ENCODE measurements at regions not wholly inside any gene's neighbourhood (a gene's known extent, or its start where the extent isn't known, plus 50 kb on each side); places are given as distances from the start of the nearest gene placed in this dataset.

DNA sequence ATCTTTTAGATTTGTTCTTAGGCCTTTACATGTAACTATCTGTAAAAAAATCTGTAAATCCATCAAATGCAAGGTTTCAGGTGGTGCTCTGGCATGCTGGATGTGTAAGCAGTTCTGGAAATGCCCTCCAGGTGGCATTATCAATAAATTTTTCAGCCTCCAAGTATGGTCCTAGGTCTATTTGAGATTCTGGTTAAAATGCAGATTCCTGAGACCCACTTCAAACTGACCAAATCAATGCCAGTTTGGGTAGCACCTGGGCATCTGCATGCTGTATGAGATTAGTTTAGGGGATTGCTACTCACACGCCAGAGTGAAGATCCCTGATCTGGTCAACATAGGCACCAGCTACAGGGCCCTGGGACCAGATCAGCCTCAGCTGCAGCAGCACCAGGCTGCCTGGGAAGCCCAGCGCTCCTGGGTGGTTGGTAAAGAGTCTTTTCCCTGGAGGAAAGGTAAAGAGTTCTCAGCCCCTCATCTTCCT lies 507.3 kb upstream of the CITED2 start:
- TF ChIP-seq, protein P1, sequence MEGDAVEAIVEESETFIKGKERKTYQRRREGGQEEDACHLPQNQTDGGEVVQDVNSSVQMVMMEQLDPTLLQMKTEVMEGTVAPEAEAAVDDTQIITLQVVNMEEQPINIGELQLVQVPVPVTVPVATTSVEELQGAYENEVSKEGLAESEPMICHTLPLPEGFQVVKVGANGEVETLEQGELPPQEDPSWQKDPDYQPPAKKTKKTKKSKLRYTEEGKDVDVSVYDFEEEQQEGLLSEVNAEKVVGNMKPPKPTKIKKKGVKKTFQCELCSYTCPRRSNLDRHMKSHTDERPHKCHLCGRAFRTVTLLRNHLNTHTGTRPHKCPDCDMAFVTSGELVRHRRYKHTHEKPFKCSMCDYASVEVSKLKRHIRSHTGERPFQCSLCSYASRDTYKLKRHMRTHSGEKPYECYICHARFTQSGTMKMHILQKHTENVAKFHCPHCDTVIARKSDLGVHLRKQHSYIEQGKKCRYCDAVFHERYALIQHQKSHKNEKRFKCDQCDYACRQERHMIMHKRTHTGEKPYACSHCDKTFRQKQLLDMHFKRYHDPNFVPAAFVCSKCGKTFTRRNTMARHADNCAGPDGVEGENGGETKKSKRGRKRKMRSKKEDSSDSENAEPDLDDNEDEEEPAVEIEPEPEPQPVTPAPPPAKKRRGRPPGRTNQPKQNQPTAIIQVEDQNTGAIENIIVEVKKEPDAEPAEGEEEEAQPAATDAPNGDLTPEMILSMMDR (IDR thresholded peaks at IDR 0.05): peak in 5 of 6 experiments; percentile 21 to 78 (median 71)
- TF ChIP-seq POLR2A (IDR thresholded peaks at IDR 0.05): no peak

All from Peyer's patch (tissue), 4 donors.